GM18951 (cell line): ENCODE measurements at regions not wholly inside any gene's neighbourhood (a gene's known extent, or its start where the extent isn't known, plus 50 kb on each side); places are given as distances from the start of the nearest gene placed in this dataset.
"Not testable (repeated sequence)": the region's sequence is repeated elsewhere in the genome, so short reads cannot be mapped to it uniquely, and the experiment has no call there.

Source experiments
- POLR2A ChIP-seq: IDR thresholded peaks from 4 replicates; pipeline ENCODE4 v1.6.1; 2011; ENCODE audit warnings: mild to moderate bottlenecking; ENCODE audit not compliant: insufficient read length, insufficient read depth; ENCODE audit errors: extremely low read depth
- in situ Hi-C: fragments of 300-500 bp; cut with MboI; formaldehyde crosslinking; loops from one replicate; pipeline ENCODE4 v1.12.0; 2022; ENCODE audit warnings: low sequenced_read_pairs, mixed read lengths, inconsistent platforms; ENCODE audit not compliant: unreplicated experiment

DNA sequence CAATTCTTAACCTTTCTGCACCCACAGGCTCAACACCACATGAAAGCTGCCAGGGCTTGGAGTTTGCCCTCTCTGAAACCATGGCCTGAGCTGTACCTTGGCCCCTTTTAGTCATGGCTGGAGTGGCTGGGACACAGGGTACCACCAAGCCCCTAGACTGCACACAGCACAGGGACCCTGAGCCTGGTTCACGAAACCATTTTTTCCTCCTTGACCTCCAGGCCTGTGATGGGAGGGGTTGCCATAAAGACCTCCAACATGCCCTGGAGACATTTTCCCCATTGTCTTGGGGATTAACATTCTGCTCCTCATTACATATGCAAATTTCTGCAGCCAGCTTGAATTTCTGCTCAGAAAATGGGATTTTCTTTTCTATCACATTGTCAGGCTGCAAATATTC is 113.4 kb downstream of the XPNPEP1 start:
- in situ Hi-C loops = not testable (repeated sequence)

DNA sequence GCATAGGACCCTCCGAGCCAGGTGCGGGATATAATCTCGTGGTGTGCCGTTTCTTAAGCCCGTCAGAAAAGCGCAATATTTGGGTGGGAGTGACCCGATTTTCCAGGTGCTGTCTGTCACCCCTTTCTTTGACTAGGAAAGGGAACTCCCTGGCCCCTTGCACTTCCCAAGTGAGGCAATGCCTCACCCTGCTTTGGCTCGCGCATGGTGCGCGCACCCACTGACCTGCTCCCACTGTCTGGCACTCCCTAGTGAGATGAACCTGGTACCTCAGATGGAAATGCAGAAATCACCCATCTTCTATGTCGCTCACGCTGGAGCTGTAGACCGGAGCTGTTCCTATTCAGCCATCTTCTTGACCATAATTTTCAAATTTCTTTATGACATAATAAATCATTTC is 122.1 kb downstream of the XPNPEP1 start:
- in situ Hi-C loops = not testable (repeated sequence)

DNA sequence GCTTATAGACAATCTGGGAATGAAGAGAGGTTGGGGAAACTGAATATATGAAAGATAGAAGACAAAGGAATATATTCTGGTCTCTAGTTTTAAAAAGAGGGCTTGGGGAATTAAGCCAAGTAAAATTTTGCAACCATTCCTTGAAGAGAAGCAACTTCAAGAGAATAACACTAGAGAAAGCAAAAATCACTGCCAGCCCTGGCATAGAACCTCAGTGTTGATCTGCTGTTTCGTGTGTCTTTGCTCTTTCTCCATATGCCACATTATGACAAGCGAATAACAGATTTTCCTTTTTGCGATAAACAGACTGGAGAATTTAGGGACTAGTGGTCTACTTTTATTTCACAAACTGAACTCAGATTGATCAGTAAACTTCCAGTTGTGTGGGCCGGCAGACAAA is 132.7 kb downstream of the XPNPEP1 start:
- in situ Hi-C loops = no loop called here
- no peak for TF ChIP-seq POLR2A

DNA sequence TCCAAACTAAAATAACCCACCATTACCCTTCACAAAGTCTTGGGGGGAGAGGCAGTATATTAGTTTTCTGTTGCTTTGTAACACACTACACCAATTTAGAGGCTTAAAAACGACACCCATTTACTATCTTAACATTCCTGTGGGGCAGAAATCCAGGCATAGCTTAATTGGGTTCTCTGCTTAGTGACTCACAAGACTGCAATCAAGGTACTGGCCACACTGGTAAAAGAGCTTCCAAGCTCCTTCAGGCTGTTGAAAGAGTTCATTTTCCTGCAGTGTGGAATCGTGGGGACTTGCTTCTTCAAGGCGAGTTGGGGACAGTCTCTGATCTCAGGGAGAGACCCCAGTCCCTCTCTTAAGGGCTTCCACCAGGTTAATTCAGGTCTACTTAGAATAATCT is 139.1 kb downstream of the XPNPEP1 start:
- TF ChIP-seq POLR2A = no peak

DNA sequence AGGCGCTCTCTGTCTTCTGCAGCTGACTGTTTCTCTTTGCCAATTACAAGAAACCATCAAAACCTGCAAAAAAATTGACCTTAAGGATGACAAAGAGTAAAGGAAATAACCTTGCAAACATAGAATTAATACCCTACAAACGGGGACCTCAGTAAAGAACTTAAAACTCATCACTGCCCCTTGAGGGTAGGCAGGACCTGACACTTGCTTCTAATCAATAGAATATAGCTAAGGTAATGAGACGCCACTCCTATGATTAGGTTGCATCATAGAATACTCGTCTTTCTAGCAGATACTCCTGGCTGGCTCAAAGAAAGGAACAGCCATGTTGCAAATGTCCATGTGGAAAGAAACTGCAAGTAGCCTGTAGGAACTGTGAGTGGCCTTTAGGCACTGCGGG is 140.0 kb downstream of the XPNPEP1 start:
- TF ChIP-seq POLR2A = no peak
- in situ Hi-C loops = no loop called here

More for the DNA sequence above, 139.1 kb downstream of the XPNPEP1 start:
- in situ Hi-C loops = no loop called here

DNA sequence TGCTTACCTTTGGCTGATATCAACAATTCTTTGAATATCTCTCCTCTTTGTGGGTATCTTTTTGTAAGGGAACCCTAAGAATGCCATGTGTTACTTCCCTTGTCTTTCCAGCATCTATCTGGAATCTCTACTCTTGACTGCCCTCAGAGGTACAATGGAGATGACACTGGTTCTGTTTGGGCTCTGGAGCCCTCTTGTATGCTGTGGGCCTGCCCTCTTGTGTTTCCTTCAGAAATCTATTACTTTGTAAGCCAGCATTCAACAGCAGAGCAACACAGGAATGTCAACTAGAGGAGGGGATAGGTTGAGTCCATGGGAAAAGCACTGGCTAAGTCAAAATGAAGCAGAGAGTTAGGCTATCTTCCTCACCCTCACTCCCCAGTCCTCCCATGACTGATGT is 142.3 kb downstream of the XPNPEP1 start:
- in situ Hi-C loops = no loop called here
- no peak for TF ChIP-seq POLR2A

DNA sequence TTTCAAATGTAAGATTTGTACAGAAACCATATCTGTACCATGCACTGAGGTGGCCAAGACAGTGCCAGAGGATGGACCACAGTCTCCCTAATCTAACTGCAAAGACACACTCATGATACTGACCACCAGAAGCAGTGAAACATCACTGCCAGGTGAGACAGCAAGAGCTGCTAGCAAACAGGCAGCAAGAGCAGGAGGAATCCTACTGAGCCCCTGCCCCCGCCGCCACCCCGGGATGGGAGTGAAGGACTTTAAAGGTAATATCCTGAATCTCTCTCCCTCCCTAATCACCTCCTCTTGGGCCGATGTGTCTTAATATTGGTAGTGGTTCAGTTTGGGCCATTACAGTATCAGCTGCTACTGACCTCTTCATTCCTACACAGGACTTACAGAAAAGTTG is 144.3 kb downstream of the XPNPEP1 start:
- in situ Hi-C loops = no loop called here
- no peak for TF ChIP-seq POLR2A

DNA sequence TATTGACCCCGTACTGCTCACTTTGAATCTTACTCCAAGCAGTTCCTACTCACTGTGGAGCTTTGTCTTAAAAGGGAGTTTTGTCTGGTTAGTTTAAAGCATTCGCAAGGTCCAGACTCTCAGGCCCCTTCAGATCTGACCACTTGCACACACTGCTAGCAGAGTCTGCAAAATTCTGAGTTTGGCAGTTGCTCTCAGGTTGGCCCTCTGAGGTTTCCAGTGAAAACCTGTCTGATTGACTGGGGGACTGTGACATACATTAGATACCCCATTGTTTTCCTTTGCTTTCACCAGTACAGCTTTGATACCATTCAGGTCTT is 149.2 kb downstream of the XPNPEP1 start:
- in situ Hi-C loops = no loop called here
- TF ChIP-seq POLR2A = no peak

DNA sequence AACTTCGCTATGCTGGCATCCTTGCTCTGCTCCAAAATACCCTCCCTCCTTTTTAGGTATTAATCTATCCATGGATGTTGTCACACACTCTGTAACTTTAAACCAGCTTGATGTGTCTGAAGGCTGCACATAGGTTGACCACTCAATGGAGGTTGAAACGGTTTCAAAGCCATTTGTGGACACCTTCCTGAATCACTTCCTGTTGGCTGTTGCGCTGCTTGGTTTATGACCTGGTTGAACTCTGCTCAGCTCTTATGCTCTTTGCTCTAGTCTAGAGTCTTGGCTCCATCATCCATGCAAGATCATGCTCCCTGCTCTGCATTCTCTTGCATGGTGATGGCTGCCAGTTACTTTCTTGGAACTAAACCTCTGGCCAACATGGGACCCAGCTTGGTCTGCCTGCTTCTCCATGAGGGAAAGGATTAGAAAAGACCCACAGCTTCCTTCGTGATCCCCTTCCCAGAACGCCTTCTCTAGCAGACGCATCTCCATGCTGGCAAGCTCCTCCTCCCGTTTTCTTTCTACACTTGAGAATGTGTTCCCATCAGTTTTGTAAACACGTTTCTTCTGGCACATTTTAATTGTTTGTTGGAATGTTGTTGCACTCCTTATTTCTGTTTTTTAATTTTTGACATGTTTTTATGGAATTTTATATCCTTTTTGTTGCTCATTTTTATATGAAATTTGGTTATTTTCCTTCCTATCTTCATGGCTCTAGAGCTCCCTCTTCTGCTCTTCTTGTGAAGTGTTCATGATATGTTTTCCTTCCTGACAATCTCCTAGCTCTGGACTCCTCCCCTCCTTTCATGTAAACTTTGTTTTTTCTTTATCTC is 149.8 kb downstream of the XPNPEP1 start:
- TF ChIP-seq POLR2A = no peak
- in situ Hi-C loops = no loop called here

DNA sequence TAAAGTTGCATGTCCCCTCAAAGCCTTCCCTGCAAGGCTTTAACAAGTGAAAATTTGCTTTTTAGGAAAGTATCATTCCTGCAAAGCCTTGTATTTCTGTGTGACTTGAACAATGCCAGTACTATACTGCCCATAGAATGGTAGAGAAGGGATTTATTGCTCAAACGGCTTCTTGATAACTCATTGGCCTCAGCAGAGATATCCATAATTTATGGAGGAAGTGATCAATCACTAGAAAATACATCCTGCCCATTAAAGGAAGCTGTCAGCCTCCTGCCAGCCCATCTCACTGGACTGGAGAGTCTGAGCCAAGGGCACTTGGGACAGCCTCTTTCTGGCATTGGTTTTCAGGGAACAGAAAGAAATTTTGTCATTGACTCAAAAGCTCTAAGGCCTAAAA is 152.6 kb downstream of the XPNPEP1 start:
- in situ Hi-C loops = no loop called here
- TF ChIP-seq POLR2A = no peak

DNA sequence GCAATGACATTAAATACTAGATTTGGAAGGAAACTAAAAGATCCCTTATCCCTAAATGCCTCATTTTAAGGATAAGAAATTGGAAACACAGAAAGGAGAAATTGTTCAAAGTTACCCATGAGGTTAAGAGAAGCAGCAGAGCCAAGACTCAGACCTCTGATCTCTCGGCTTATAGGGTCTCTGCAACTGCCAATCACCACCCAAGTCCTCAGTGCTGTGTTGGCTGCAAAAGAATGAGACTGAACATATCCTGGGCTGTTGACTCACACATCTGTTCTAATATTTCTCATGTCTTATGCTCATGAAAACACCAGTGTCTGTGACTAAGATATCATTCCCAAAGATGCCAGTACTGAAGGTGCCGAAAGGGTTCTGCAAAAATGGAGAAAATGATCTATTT is 153.3 kb downstream of the XPNPEP1 start:
- TF ChIP-seq POLR2A = no peak
- in situ Hi-C loops = no loop called here

DNA sequence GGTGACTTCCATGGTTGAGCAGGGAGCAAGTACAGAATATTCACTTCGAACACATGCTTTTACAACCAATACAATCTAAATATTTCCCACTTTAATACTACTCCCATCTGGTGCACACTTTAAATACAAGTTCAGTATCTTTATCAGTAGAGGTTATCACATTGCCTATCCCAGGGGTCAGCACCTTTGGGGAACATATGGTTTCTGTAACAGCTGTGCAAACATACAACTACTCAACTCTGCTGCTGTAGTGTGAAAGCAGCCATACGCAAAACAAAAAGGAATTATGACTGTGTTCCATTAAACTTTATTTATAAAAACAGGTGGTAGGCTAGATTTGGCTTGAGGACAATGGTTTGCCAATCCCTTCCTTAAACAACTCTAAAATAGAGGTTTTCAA is 157.5 kb downstream of the XPNPEP1 start:
- TF ChIP-seq POLR2A = no peak
- in situ Hi-C loops = no loop called here

DNA sequence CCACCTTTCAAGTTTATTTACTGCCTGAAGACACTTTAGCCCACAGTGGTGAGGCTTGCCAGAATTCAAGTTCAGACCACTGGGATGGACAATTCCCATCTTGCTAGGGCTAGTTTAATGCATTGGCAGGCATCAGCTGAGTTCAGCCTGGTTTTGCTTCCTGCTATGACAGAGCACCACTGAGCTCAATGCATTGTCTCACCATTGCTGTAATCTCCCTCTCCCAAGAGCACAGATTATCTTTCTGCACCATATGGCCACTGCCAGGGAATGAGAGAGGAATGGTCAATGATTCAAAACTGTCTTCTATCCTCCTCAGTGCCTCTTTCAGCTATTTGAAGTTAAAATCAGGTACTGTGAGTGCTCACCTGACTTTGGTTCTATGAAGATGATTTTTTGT is 160.8 kb downstream of the XPNPEP1 start:
- no peak for TF ChIP-seq POLR2A
- in situ Hi-C loops = no loop called here

DNA sequence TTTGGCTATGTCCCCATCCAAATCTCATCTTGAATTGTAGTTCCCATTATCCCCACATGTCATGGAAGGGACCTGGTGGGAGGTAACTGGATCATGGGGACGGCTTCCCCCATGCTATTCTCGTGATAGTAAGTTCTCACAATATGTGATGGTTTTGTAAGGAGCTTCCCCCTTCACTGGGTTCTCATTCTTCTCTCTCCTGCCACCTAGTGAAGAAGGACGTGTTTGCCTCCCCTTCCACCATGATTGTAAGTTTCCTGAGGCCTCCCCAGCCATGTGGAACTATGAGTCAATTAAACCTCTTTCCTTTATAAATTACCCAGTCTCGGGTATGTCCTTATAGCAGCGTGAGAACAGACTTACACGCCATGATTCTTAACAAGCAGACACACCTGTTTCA is 165.6 kb downstream of the XPNPEP1 start:
- in situ Hi-C loops = not testable (repeated sequence)

DNA sequence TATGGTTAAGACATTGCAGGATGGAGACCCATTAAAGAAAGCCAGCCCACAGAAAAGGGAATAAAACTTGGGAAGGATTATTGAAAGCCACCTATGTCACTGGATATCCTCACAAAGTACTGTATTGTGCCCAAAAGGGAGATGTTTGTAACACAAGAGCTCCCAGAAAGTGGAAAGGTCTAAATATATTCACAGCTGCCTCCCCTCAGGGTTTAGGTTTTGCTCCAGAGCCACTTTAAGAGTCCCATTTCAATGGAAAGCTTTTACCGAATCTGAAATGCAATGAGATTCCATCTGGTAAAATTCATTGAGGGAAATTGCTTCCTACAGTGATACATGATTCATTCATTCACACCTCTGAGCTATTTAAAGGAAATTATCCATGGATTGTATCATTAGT is 176.4 kb downstream of the XPNPEP1 start:
- in situ Hi-C loops = no loop called here

DNA sequence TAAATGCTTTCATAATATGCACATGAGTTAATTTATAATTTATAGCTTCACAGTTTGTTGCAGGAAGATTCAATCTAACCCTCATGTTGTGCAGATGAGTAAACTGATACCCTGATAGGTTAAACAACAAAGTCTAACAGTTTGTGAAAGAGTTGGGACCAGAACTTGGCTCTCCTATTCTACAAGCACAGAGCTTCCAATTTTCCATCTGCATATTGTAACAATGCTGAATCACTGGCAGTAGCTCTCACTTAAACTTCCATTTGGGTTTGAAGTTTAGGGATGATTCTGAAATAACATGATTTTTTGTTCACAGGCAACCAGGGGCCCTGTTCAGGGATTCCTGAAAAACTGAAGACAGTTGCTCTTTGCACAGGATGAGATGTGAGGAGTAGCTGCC is 179.3 kb downstream of the XPNPEP1 start:
- in situ Hi-C loops = no loop called here

More for the DNA sequence above, 176.4 kb downstream of the XPNPEP1 start:
- TF ChIP-seq POLR2A = no peak

More for the DNA sequence above, 179.3 kb downstream of the XPNPEP1 start:
- no peak for TF ChIP-seq POLR2A
